Body of pancreas (tissue), 4 donors: ENCODE measurements at regions not wholly inside any gene's neighbourhood (a gene's known extent, or its start where the extent isn't known, plus 50 kb on each side); places are given as distances from the start of the nearest gene placed in this dataset.

ENCODE experiments used
- CTCF ChIP-seq, 7 experiments: fragments of 450-650 bp in 4 of 7; fragments of 200-600 bp in 3 of 7; sonication (generic) in 3 of 7; IDR thresholded peaks; one replicate each; pipeline ENCODE4 v1.5.1; 2016 to 2019; ENCODE audit warnings: antibody characterized with exemption in 7 of 7
- POLR2A ChIP-seq, 3 donors: fragments of 450-650 bp; IDR thresholded peaks; one replicate each; pipeline ENCODE4 v1.6.1; 2016; ENCODE audit warnings: antibody characterized with exemption in 3 of 3, mild to moderate bottlenecking in 2 of 3

GRCh38 chr3:5731100-5731499 is 543.6 kb downstream of the EDEM1 start:
- TF ChIP-seq POLR2A (IDR thresholded peaks at IDR 0.05) (no peak), CTCF (IDR thresholded peaks at IDR 0.05) (peak in 6 of 7 experiments; percentile 15 to 35 (median 23))
